Esophagus squamous epithelium (tissue), 4 donors: ENCODE measurements at regions not wholly inside any gene's neighbourhood (a gene's known extent, or its start where the extent isn't known, plus 50 kb on each side); places are given as distances from the start of the nearest gene placed in this dataset.

Experiments used
- CTCF ChIP-seq, 6 experiments: fragments of 450-650 bp in 4 of 6; fragments of 200-600 bp in 2 of 6; sonication (generic) in 2 of 6; IDR thresholded peaks; one replicate each; pipeline ENCODE4 v1.5.1; 2016 to 2019; ENCODE audit warnings: antibody characterized with exemption in 6 of 6, mild to moderate bottlenecking in 4 of 6, moderate library complexity in 4 of 6
- POLR2A ChIP-seq, 4 donors: fragments of 450-650 bp; IDR thresholded peaks; one replicate each; pipeline ENCODE4 v1.6.1; 2017; ENCODE audit warnings: antibody characterized with exemption in 4 of 4, mild to moderate bottlenecking in 4 of 4, moderate library complexity in 3 of 4

GRCh38 chr1:22224631-22225030 lies 81.7 kb upstream of the WNT4 start:
- TF ChIP-seq CTCF (IDR thresholded peaks at IDR 0.05) (no peak), POLR2A (IDR thresholded peaks at IDR 0.05) (no peak)
